Activated T-helper 17 cell treated with anti-CD3 and anti-CD28 coated beads, Interleukin-2, amount 50 U/mL, for 72 hours (primary cell): ENCODE measurements at regions not wholly inside any gene's neighbourhood (a gene's known extent, or its start where the extent isn't known, plus 50 kb on each side); places are given as distances from the start of the nearest gene placed in this dataset.

ENCODE experiments used
- ATAC-seq: fragments of 150-1000 bp; cut with Tn5 transposase; replicated peaks from 2 replicates; pipeline ENCODE4 v1.10.0; 2021; ENCODE audit warnings: mild to moderate bottlenecking, moderate library complexity
- H3K27ac Mint-ChIP-seq: one replicate; pipeline ENCODE4 v1.8.0; 2022; ENCODE audit warnings: mixed read lengths
- H3K27me3 Mint-ChIP-seq: one replicate; pipeline ENCODE4 v1.8.0; 2022; ENCODE audit warnings: mixed read lengths
- H3K36me3 Mint-ChIP-seq: one replicate; pipeline ENCODE4 v1.8.0; 2022; ENCODE audit warnings: low read depth, mild to moderate bottlenecking, mixed read lengths
- H3K4me1 Mint-ChIP-seq: one replicate; pipeline ENCODE4 v1.8.0; 2022; ENCODE audit warnings: mixed read lengths
- H3K4me3 Mint-ChIP-seq: one replicate; pipeline ENCODE4 v1.8.0; 2022; ENCODE audit warnings: mild to moderate bottlenecking, mixed read lengths
- H3K9me3 Mint-ChIP-seq: one replicate; pipeline ENCODE4 v1.8.0; 2022; ENCODE audit warnings: mixed read lengths

DNA sequence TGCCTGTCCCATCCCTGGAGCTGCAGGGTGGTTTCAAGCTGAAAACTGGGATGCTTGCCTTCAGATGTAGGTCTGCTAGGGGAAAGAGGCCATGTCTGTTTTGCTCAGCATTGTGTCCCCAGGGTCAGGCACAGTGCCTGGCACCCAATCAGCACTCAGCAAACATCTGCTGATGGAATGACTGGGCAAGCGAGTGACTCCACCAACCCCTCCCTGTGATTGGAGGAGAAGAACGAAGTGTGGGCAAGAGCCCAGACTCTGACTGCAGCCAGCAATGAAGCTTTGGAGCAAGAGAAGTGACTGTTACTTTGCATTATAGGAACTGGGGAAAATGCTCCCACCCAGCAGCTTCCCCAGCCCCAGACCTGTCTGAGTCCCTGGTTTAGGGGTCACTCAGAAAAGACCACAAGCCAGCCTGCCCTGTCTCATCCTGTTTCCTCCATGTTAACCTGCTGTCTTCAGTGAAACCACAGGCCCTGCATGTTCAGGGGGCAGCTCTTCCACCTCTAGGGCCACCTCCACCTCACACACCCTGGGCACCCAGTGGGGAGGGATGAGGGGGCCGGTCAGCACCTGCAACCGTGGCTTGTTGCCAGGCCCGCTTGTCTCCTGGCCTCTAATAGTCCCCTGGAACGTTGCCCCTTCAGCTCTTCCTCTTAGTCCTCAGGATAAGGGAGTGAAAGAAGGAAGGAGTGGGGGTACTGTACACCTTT is 147.4 kb downstream of the TRIM29 start:
- H3K9me3 Mint-ChIP-seq = no peaks in the 10 kb centered on the region
- H3K4me1 Mint-ChIP-seq = no peaks in the 10 kb centered on the region
- peaks cover 26% of the 10 kb centered on the region for H3K27me3 Mint-ChIP-seq
- H3K27ac Mint-ChIP-seq = no peak overlapping the region
- ATAC-seq = no peak
- no peak overlapping the region for H3K4me3 Mint-ChIP-seq
- no peaks in the 10 kb centered on the region for H3K36me3 Mint-ChIP-seq

DNA sequence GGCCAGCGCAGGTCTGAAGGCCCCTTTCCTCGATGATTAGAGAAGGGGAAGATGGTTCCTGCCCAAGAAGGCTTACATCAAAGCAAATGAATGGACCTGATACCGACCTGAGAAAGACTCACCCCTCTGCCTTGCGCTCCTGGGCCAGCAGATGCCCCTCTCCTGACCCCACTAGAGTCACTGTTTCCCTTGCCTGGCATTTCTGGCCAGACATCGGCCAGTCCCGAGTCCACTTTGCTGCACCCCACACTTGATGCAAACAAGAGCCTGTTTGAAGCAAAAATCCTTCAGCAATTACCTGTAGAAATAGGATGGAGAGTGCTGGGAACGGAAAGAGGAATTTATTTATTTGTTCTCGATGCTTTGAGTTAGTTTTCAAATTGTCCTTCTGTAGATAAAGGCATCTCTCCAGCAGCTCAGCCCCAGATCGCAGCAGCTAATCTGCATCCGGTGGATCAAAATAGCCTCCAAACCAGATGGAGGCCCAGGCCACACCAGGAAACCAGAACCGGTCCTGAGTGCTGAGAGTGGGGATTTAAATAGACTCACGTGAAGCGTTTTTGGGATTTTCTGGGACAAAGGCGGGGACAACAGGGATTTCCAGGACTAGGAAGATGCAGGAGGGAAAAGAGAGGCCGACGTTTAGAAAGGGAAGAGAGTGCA is 148.6 kb downstream of the TRIM29 start:
- Mint-ChIP-seq H3K27ac (no peak overlapping the region), H3K27me3 (peaks cover 25% of the 10 kb centered on the region), H3K4me1 (no peaks in the 10 kb centered on the region), H3K4me3 (no peak overlapping the region), H3K36me3 (no peaks in the 10 kb centered on the region), H3K9me3 (no peaks in the 10 kb centered on the region)
- ATAC-seq = no peak

GRCh38 chr11:119985551-119985950 is 152.4 kb downstream of the TRIM29 start:
- Mint-ChIP-seq H3K9me3 (no peaks in the 10 kb centered on the region), H3K4me1 (no peaks in the 10 kb centered on the region), H3K27me3 (peaks cover 22% of the 10 kb centered on the region), H3K27ac (no peak overlapping the region), H3K4me3 (no peak overlapping the region), H3K36me3 (no peaks in the 10 kb centered on the region)
- ATAC-seq = no peak

DNA sequence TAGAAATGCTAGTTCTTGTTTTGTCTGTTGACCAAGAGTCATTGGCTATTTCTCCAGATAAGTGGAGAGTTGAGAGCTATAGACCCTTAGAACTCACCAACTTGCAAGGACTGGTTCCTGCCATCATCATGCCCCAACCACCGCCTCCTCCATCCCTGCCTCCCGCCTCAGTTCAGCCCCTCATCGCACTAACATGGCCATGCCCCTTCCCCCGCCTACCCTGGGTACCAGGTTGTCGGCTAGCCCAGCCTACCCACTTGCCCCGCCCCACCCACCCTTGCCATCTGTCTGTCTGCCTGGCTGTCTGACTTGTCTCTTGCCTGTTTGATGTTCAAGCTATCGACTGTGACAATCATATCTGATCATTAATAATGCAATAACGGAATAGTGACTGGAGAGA is 154.1 kb downstream of the TRIM29 start:
- no peak overlapping the region for H3K4me3 Mint-ChIP-seq
- H3K9me3 Mint-ChIP-seq = no peaks in the 10 kb centered on the region
- H3K27me3 Mint-ChIP-seq = peaks cover 16% of the 10 kb centered on the region
- no peak overlapping the region for H3K27ac Mint-ChIP-seq
- no peaks in the 10 kb centered on the region for H3K4me1 Mint-ChIP-seq
- ATAC-seq = no peak
- H3K36me3 Mint-ChIP-seq = no peaks in the 10 kb centered on the region

DNA sequence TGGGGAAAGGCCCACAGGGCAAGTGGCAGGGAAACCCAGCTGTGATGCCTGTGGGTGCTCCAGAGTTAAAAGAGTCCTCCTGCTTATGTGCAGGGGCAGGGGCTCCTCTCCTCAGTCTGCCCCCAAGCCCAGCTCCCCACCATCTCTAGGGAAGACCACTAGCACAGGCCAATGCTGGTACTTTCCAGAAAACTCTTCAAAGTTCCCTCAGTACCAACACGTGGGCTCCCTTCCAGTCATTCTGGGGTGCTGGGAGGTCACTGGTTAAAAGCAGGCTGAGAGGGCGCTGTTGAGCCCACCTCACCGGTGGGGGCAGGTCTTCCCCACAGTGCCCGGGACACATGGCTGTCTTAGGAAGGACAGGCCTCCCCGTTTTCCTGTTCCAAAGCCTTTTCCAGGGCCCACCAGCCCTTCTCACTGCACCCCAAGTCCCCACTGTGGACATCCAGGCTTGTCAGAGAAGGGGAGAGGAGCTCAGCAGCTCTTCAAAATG is 154.6 kb downstream of the TRIM29 start:
- no peaks in the 10 kb centered on the region for H3K4me1 Mint-ChIP-seq
- peaks cover 15% of the 10 kb centered on the region for H3K27me3 Mint-ChIP-seq
- no peak overlapping the region for H3K27ac Mint-ChIP-seq
- ATAC-seq = no peak
- no peaks in the 10 kb centered on the region for H3K36me3 Mint-ChIP-seq
- no peaks in the 10 kb centered on the region for H3K9me3 Mint-ChIP-seq
- H3K4me3 Mint-ChIP-seq = no peak overlapping the region

GRCh38 chr11:119982517-119983239 is 155.2 kb downstream of the TRIM29 start:
- no peaks in the 10 kb centered on the region for H3K9me3 Mint-ChIP-seq
- no peak overlapping the region for H3K27ac Mint-ChIP-seq
- no peaks in the 10 kb centered on the region for H3K4me1 Mint-ChIP-seq
- ATAC-seq = no peak
- no peak overlapping the region for H3K4me3 Mint-ChIP-seq
- H3K27me3 Mint-ChIP-seq = peaks cover 15% of the 10 kb centered on the region
- no peaks in the 10 kb centered on the region for H3K36me3 Mint-ChIP-seq

GRCh38 chr11:119980431-119980830 is 157.5 kb downstream of the TRIM29 start:
- H3K4me3 Mint-ChIP-seq = no peak overlapping the region
- no peak for ATAC-seq
- H3K27ac Mint-ChIP-seq = no peak overlapping the region
- H3K36me3 Mint-ChIP-seq = no peaks in the 10 kb centered on the region
- H3K9me3 Mint-ChIP-seq = no peaks in the 10 kb centered on the region
- H3K27me3 Mint-ChIP-seq = peaks cover 17% of the 10 kb centered on the region
- H3K4me1 Mint-ChIP-seq = no peaks in the 10 kb centered on the region

- Mint-ChIP-seq H3K27ac (no peak overlapping the region), H3K27me3 (peaks cover 16% of the 10 kb centered on the region), H3K4me1 (no peaks in the 10 kb centered on the region), H3K4me3 (no peak overlapping the region), H3K9me3 (no peaks in the 10 kb centered on the region), H3K36me3 (no peaks in the 10 kb centered on the region)
- ATAC-seq = no peak
Measured at GRCh38 chr11:119979701-119980100, 158.2 kb downstream of the TRIM29 start.

DNA sequence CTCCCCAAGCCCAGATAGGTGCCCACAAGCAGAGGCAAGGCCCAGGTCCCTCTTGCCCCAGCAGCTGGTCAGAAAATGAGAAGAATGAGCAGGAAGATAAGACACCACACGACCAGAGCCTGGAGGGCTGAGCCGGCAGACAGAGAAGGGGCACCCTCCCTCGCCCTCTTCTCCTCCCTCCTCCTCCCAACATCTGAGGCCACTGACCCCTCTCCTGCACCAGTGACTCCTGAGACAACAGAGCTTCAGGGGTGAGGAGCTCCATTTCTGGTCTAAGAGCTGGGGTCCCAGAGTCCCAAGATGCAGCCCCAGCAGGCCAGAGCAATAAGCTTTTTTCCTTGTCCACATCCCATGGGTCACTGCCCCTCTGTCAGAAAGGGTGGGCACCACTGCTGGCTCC is 159.2 kb downstream of the TRIM29 start:
- Mint-ChIP-seq H3K27me3 (peaks cover 15% of the 10 kb centered on the region), H3K9me3 (no peaks in the 10 kb centered on the region), H3K36me3 (no peaks in the 10 kb centered on the region), H3K27ac (no peak overlapping the region), H3K4me3 (no peak overlapping the region), H3K4me1 (no peaks in the 10 kb centered on the region)
- ATAC-seq = no peak

- H3K27me3 Mint-ChIP-seq = peaks cover 14% of the 10 kb centered on the region
- no peaks in the 10 kb centered on the region for H3K36me3 Mint-ChIP-seq
- no peak overlapping the region for H3K4me3 Mint-ChIP-seq
- H3K27ac Mint-ChIP-seq = no peak overlapping the region
- no peaks in the 10 kb centered on the region for H3K4me1 Mint-ChIP-seq
- H3K9me3 Mint-ChIP-seq = no peaks in the 10 kb centered on the region
- no peak for ATAC-seq
Measured at GRCh38 chr11:119977881-119978280, 160.0 kb downstream of the TRIM29 start.

- Mint-ChIP-seq H3K27ac (no peak overlapping the region), H3K4me1 (no peaks in the 10 kb centered on the region), H3K4me3 (no peak overlapping the region), H3K36me3 (no peaks in the 10 kb centered on the region), H3K27me3 (peaks cover 14% of the 10 kb centered on the region), H3K9me3 (no peaks in the 10 kb centered on the region)
- ATAC-seq = no peak
Measured at GRCh38 chr11:119977561-119977860, 160.4 kb downstream of the TRIM29 start.

- no peaks in the 10 kb centered on the region for H3K9me3 Mint-ChIP-seq
- H3K27me3 Mint-ChIP-seq = peaks cover 14% of the 10 kb centered on the region
- H3K4me1 Mint-ChIP-seq = no peaks in the 10 kb centered on the region
- ATAC-seq = no peak
- no peak overlapping the region for H3K4me3 Mint-ChIP-seq
- no peak overlapping the region for H3K27ac Mint-ChIP-seq
- H3K36me3 Mint-ChIP-seq = no peaks in the 10 kb centered on the region
Measured at GRCh38 chr11:119976805-119977560, 160.9 kb downstream of the TRIM29 start.

DNA sequence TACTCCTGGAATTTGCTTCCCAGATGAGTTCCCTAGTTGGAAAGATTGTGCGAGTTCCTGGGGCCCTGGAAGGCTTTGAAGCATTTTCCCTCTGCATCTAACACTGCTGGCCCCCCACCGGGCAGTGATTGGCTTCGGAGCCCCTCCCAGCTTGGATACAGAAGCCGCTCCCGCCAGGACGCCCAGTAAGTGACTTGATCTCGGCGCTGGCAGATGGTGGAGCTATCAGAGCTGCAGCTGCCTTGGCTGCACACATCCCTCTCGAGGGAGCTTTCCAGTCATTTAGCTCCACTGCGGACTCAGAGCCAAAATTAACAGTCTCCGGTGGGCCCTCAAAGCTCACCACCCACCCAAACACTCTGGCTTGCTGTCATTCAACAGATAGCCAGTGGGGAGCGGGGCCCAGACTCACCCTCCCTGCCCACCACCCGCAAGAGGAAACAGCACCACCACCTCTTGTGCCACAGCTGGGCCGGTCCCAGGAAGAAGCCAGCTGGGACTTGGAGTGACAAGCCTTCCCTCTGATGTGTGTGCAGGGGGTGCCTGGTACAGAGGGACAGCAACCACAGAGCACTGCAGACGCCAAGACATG is 162.3 kb downstream of the TRIM29 start:
- Mint-ChIP-seq H3K9me3 (no peaks in the 10 kb centered on the region), H3K4me3 (no peak overlapping the region), H3K4me1 (no peaks in the 10 kb centered on the region), H3K27ac (no peak overlapping the region), H3K36me3 (no peaks in the 10 kb centered on the region), H3K27me3 (peaks cover 15% of the 10 kb centered on the region)
- no peak for ATAC-seq

DNA sequence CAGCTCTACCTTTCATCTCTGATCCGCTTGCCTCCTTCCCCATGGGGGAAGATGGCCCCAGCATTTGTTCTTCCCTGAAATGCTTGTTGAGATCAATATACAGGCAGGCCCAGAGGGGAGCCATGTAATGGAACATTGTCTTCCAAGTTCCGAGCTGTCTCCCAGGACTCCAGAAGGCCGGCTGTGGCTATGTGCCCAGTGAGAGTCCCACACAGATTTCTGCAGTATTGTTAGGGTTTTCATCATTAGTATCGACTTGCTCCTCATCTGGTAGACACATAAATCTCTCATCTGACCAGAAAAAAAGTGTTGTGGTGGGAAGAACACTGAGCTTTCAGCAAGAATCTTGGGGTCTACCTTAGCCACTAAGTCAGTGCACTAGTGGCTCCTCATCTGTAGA is 163.4 kb downstream of the TRIM29 start:
- Mint-ChIP-seq H3K4me3 (no peak overlapping the region), H3K27me3 (peaks cover 17% of the 10 kb centered on the region), H3K9me3 (no peaks in the 10 kb centered on the region), H3K36me3 (no peaks in the 10 kb centered on the region), H3K27ac (no peak overlapping the region), H3K4me1 (no peaks in the 10 kb centered on the region)
- no peak for ATAC-seq
